Hepatocyte (in vitro differentiated cells): ENCODE measurements at regions not wholly inside any gene's neighbourhood (a gene's known extent, or its start where the extent isn't known, plus 50 kb on each side); places are given as distances from the start of the nearest gene placed in this dataset.

Experiments
- DNase-seq: peaks from one replicate; pipeline ENCODE4 v3.0.0-alpha.2; 2016; ENCODE audit warnings: low spot score
- H2AFZ ChIP-seq: fragments of 200-600 bp; sonication (generic); 2 replicates; pipeline ENCODE4 v1.6.0; 2016; ENCODE audit warnings: antibody characterized with exemption, mild to moderate bottlenecking
- H3K27ac ChIP-seq: fragments of 200-600 bp; sonication (generic); 2 replicates; pipeline ENCODE4 v1.5.1; 2016; ENCODE audit warnings: mild to moderate bottlenecking
- H3K27me3 ChIP-seq: fragments of 200-600 bp; sonication (generic); 2 replicates; pipeline ENCODE4 v1.6.1; 2016
- H3K36me3 ChIP-seq: fragments of 200-600 bp; sonication (generic); replicated peaks from 2 replicates; pipeline ENCODE4 v1.5.1; 2016; ENCODE audit warnings: low read depth; ENCODE audit not compliant: insufficient read depth
- H3K4me1 ChIP-seq: fragments of 200-600 bp; sonication (generic); 2 replicates; pipeline ENCODE4 v1.5.1; 2016; ENCODE audit warnings: mild to moderate bottlenecking, moderate library complexity; ENCODE audit not compliant: insufficient read depth
- H3K4me2 ChIP-seq: fragments of 200-600 bp; sonication (generic); 2 replicates; pipeline ENCODE4 v1.6.0; 2016
- H3K4me3 ChIP-seq: fragments of 200-600 bp; sonication (generic); 2 replicates; pipeline ENCODE4 v1.5.1; 2016; ENCODE audit warnings: mild to moderate bottlenecking
- H3K79me2 ChIP-seq: fragments of 200-600 bp; sonication (generic); 2 replicates; pipeline ENCODE4 v1.6.0; 2017; ENCODE audit warnings: mild to moderate bottlenecking
- H3K9me2 ChIP-seq: fragments of 200-600 bp; sonication (generic); replicated peaks from 2 replicates; pipeline ENCODE4 v1.6.0; 2017; ENCODE audit warnings: mild to moderate bottlenecking; ENCODE audit not compliant: insufficient read depth
- H3K9me3 ChIP-seq: fragments of 200-600 bp; sonication (generic); 2 replicates; pipeline ENCODE4 v1.5.1; 2016; ENCODE audit warnings: low read depth, mild to moderate bottlenecking
- H4K20me1 ChIP-seq: fragments of 200-600 bp; sonication (generic); 2 replicates; pipeline ENCODE4 v1.6.0; 2016; ENCODE audit warnings: mild to moderate bottlenecking; ENCODE audit not compliant: insufficient read depth, poor library complexity, severe bottlenecking
- EZH2 ChIP-seq: fragments of 200-600 bp; sonication (generic); IDR thresholded peaks from 2 replicates; pipeline ENCODE4 v1.6.1; 2016; ENCODE audit warnings: antibody characterized with exemption, mild to moderate bottlenecking, borderline replicate concordance
- EZH2phosphoT487 ChIP-seq: fragments of 200-600 bp; sonication (generic); IDR thresholded peaks from one replicate; pipeline ENCODE4 v1.6.1; 2018; ENCODE audit warnings: antibody characterized with exemption, mild to moderate bottlenecking, low read depth, moderate library complexity; ENCODE audit not compliant: unreplicated experiment, severe bottlenecking
- WGBS: methylation state at CpG from one replicate; pipeline ENCODE4 v1.1.6; 2016; ENCODE audit warnings: low lambda C conversion rate; ENCODE audit errors: missing lambda C conversion rate; 5-methylcytosine and 5-hydroxymethylcytosine counted together
- TF ChIP-seq, protein P1 (sequence below): fragments of 200-600 bp; sonication (generic); IDR thresholded peaks from 2 replicates; pipeline ENCODE4 v1.5.1; 2016; ENCODE audit warnings: antibody characterized with exemption, mild to moderate bottlenecking; ENCODE audit not compliant: poor library complexity

DNA sequence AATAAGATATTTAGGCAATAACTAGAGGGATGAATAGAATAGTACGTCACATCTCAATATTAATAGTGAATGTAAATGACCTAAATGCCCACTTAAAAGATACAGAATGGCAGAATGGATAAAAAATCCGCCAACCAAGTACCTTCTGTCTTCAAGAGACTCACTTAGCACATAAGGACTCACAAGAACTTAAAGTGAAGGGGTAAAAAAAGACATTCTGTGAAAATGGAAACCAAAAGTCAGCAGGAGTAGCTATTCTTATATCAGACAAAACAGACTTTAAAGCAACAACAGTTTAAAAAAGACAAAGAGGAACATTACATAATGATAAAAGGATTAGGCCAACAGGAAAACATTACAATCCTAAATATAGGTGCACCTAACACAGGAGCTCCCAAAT is 56.7 kb upstream of the DSC1 start:
- H3K9me3 ChIP-seq = no peaks in the 10 kb centered on the region
- TF ChIP-seq EZH2 = no peak
- TF ChIP-seq EZH2phosphoT487 = no peak
- TF ChIP-seq, protein P1, sequence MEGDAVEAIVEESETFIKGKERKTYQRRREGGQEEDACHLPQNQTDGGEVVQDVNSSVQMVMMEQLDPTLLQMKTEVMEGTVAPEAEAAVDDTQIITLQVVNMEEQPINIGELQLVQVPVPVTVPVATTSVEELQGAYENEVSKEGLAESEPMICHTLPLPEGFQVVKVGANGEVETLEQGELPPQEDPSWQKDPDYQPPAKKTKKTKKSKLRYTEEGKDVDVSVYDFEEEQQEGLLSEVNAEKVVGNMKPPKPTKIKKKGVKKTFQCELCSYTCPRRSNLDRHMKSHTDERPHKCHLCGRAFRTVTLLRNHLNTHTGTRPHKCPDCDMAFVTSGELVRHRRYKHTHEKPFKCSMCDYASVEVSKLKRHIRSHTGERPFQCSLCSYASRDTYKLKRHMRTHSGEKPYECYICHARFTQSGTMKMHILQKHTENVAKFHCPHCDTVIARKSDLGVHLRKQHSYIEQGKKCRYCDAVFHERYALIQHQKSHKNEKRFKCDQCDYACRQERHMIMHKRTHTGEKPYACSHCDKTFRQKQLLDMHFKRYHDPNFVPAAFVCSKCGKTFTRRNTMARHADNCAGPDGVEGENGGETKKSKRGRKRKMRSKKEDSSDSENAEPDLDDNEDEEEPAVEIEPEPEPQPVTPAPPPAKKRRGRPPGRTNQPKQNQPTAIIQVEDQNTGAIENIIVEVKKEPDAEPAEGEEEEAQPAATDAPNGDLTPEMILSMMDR = no peak
- no peaks in the 10 kb centered on the region for H3K4me1 ChIP-seq
- WGBS = 89% methylated on average over 2 of the region's 2 CpGs
- no peaks in the 10 kb centered on the region for H4K20me1 ChIP-seq
- no peaks in the 10 kb centered on the region for H3K36me3 ChIP-seq
- H2AFZ ChIP-seq = no peak overlapping the region
- H3K9me2 ChIP-seq = no peaks in the 10 kb centered on the region
- no peak overlapping the region for H3K4me3 ChIP-seq
- H3K27ac ChIP-seq = no peak overlapping the region
- no peak for DNase-seq
- no peak overlapping the region for H3K4me2 ChIP-seq
- no peaks in the 10 kb centered on the region for H3K27me3 ChIP-seq
- no peaks in the 10 kb centered on the region for H3K79me2 ChIP-seq

DNA sequence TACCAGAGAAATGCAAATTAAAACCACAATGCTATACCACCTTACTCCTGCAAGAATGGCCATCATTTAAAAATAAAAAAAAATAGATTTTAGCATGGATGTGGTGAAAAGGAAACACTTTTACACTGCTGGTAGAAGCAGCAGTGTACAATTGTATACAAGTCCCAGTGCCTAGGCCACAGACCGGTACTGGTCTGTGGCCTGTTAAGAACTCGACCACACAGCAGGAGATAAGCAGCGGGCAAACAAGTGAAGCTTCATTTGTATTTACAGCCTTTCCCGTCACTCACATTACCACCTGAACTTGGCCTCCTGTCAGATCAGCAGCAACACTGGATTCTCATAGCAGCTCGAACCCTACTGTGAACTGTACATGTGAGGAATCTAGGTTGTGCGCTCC is 60.7 kb upstream of the DSC1 start:
- Histone ChIP-seq H3K4me3 (no peak overlapping the region), H3K4me2 (no peak overlapping the region), H3K36me3 (no peaks in the 10 kb centered on the region), H3K4me1 (no peaks in the 10 kb centered on the region), H3K79me2 (no peaks in the 10 kb centered on the region), H3K27me3 (no peaks in the 10 kb centered on the region), H3K9me3 (no peaks in the 10 kb centered on the region), H3K27ac (no peak overlapping the region), H3K9me2 (no peaks in the 10 kb centered on the region), H2AFZ (no peak overlapping the region), H4K20me1 (no peaks in the 10 kb centered on the region)
- DNase-seq = no peak
- no peak for TF ChIP-seq EZH2phosphoT487
- no peak for TF ChIP-seq EZH2
- TF ChIP-seq, protein P1 = no peak
- 62% methylated on average over 6 of the region's 6 CpGs for WGBS

DNA sequence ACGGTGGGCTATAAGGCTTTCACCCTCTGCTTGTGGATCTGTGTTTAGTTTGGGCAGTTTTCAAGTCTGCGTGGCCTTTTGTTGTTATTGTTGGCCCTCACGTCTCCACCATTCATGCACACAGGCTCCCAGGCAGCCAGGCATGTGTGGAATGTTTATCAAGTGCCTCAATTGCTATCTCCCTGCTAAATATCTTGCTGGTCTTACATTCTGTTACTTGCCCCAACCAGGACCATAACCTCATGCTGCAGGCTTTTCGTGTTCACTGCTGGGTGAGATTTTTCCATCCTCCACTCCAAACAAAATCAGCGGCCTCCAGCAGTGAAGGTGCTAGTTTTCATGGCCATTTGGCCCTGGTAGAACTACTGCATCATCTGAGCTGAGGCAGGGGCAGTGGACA is 63.0 kb upstream of the DSC1 start:
- no peak for DNase-seq
- 21% methylated on average over 5 of the region's 5 CpGs for WGBS
- Histone ChIP-seq H3K9me3 (no peaks in the 10 kb centered on the region), H3K36me3 (no peaks in the 10 kb centered on the region), H3K4me2 (peak overlapping the region; percentile 31), H3K4me1 (no peaks in the 10 kb centered on the region), H4K20me1 (no peaks in the 10 kb centered on the region), H3K9me2 (no peaks in the 10 kb centered on the region), H2AFZ (peak overlapping the region; percentile 31), H3K27me3 (no peaks in the 10 kb centered on the region), H3K79me2 (no peaks in the 10 kb centered on the region), H3K27ac (no peak overlapping the region), H3K4me3 (no peak overlapping the region)
- TF ChIP-seq EZH2 (no peak), EZH2phosphoT487 (no peak)
- TF ChIP-seq, protein P1 = no peak
